Calu3 (cell line): ENCODE measurements at regions not wholly inside any gene's neighbourhood (a gene's known extent, or its start where the extent isn't known, plus 50 kb on each side); places are given as distances from the start of the nearest gene placed in this dataset.

Source experiments
- BruUV-seq: library from RNA; stranded (reverse); fragments of 400-500 nt; replicated peaks from 2 replicates; lab custom pipeline; 2021; lab: Mats Ljungman, UMichigan
- CTCF ChIA-PET: fragments of 300-600 bp; sonication (Branson Sonifier 250); formaldehyde crosslinking; loops from one replicate; lab custom pipeline; 2022; ENCODE audit warnings: antibody characterized with exemption; lab: Charles Lee
- DNase-seq: peaks from one replicate; pipeline ENCODE4 v3.0.0; 2022
- H3K27ac Mint-ChIP-seq: one replicate; pipeline ENCODE4 v1.8.0; 2022; ENCODE audit warnings: mixed read lengths; ENCODE audit not compliant: unreplicated experiment
- H3K27me3 Mint-ChIP-seq: one replicate; pipeline ENCODE4 v1.8.0; 2022; ENCODE audit warnings: mixed read lengths; ENCODE audit not compliant: unreplicated experiment
- H3K36me3 Mint-ChIP-seq: one replicate; pipeline ENCODE4 v1.8.0; 2022; ENCODE audit warnings: mild to moderate bottlenecking, moderate library complexity, mixed read lengths; ENCODE audit not compliant: insufficient read depth, unreplicated experiment
- H3K4me1 Mint-ChIP-seq: one replicate; pipeline ENCODE4 v1.8.0; 2022; ENCODE audit warnings: mild to moderate bottlenecking, low read depth, mixed read lengths; ENCODE audit not compliant: unreplicated experiment
- H3K4me3 Mint-ChIP-seq: one replicate; pipeline ENCODE4 v1.8.0; 2022; ENCODE audit warnings: mild to moderate bottlenecking, low read depth, moderate library complexity, mixed read lengths; ENCODE audit not compliant: unreplicated experiment
- H3K9me3 Mint-ChIP-seq: one replicate; pipeline ENCODE4 v1.8.0; 2022; ENCODE audit warnings: low read depth, mixed read lengths; ENCODE audit not compliant: unreplicated experiment
- CTCF ChIP-seq: fragments of 200-600 bp; IDR thresholded peaks from one replicate; pipeline ENCODE4 v1.8.0; 2022; ENCODE audit warnings: antibody characterized with exemption; ENCODE audit not compliant: unreplicated experiment
- intact Hi-C: fragments of 100-400 bp; cut with micrococcal nuclease; formaldehyde crosslinking; loops from one replicate; pipeline ENCODE4 v1.10.0; 2022; ENCODE audit not compliant: unreplicated experiment

GRCh38 chr1:172966844-172967540 lies 83.7 kb downstream of the TNFSF18 start:
- H3K36me3 Mint-ChIP-seq, result no peaks in the 10 kb centered on the region
- CTCF ChIA-PET, result interaction anchor here (1.0 kb wide), 1 partner anchor 9 kb away, joined by 6 read pairs; no protein-coding TSS in a partner anchor
- BruUV-seq, result no TSS peak
- no peaks in the 10 kb centered on the region for H3K27me3 Mint-ChIP-seq
- no peak overlapping the region for H3K27ac Mint-ChIP-seq
- peaks cover 34% of the 10 kb centered on the region for H3K4me1 Mint-ChIP-seq
- peaks cover 8% of the 10 kb centered on the region for H3K9me3 Mint-ChIP-seq
- no peak overlapping the region for H3K4me3 Mint-ChIP-seq
- intact Hi-C loops, result no loop called here
- no peak for TF ChIP-seq CTCF
- DNase-seq, result no peak

GRCh38 chr1:172967936-172968335 lies 82.8 kb downstream of the TNFSF18 start:
- H3K27ac Mint-ChIP-seq, result no peak overlapping the region
- CTCF ChIA-PET, result no interaction called here
- TF ChIP-seq CTCF, result no peak
- no peak overlapping the region for H3K4me3 Mint-ChIP-seq
- intact Hi-C loops, result no loop called here
- peaks cover 37% of the 10 kb centered on the region for H3K4me1 Mint-ChIP-seq
- no peaks in the 10 kb centered on the region for H3K27me3 Mint-ChIP-seq
- H3K9me3 Mint-ChIP-seq, result peaks cover 8% of the 10 kb centered on the region
- H3K36me3 Mint-ChIP-seq, result no peaks in the 10 kb centered on the region
- BruUV-seq, result no TSS peak
- DNase-seq, result no peak

GRCh38 chr1:172969611-172970010 lies 81.1 kb downstream of the TNFSF18 start:
- H3K27me3 Mint-ChIP-seq, result no peaks in the 10 kb centered on the region
- intact Hi-C loops, result no loop called here
- TF ChIP-seq CTCF, result no peak
- peaks cover 8% of the 10 kb centered on the region for H3K9me3 Mint-ChIP-seq
- H3K4me3 Mint-ChIP-seq, result no peak overlapping the region
- no peak overlapping the region for H3K27ac Mint-ChIP-seq
- peaks cover 37% of the 10 kb centered on the region for H3K4me1 Mint-ChIP-seq
- CTCF ChIA-PET, result no interaction called here
- no peaks in the 10 kb centered on the region for H3K36me3 Mint-ChIP-seq
- DNase-seq, result no peak
- no TSS peak for BruUV-seq

- TF ChIP-seq CTCF, result no peak
- Mint-ChIP-seq H3K4me3 (no peak overlapping the region), H3K36me3 (no peaks in the 10 kb centered on the region), H3K27me3 (no peaks in the 10 kb centered on the region), H3K9me3 (peaks cover 8% of the 10 kb centered on the region), H3K4me1 (peaks cover 38% of the 10 kb centered on the region), H3K27ac (no peak overlapping the region)
- intact Hi-C loops, result no loop called here
- CTCF ChIA-PET, result no interaction called here
- no peak for DNase-seq
- BruUV-seq, result no TSS peak
Observed at GRCh38 chr1:172970186-172970585, 80.6 kb downstream of the TNFSF18 start.
